HFFc6 (cell line): ENCODE measurements at regions not wholly inside any gene's neighbourhood (a gene's known extent, or its start where the extent isn't known, plus 50 kb on each side); places are given as distances from the start of the nearest gene placed in this dataset.

ENCODE experiments used
- DNase-seq: peaks from one replicate; pipeline ENCODE4 v3.0.0-alpha.2; 2018
- H3K27ac Mint-ChIP-seq: 2 replicates; pipeline ENCODE4 v1.8.0; 2020; ENCODE audit warnings: mild to moderate bottlenecking, mixed read lengths
- H3K27me3 Mint-ChIP-seq: 2 replicates; pipeline ENCODE4 v1.8.0; 2021; ENCODE audit warnings: mild to moderate bottlenecking, moderate library complexity, mixed read lengths; ENCODE audit not compliant: insufficient read depth
- H3K36me3 Mint-ChIP-seq: 2 replicates; pipeline ENCODE4 v1.8.0; 2021; ENCODE audit warnings: low read depth, mixed read lengths
- H3K4me1 Mint-ChIP-seq: 2 replicates; pipeline ENCODE4 v1.8.0; 2020; ENCODE audit warnings: low read depth, mixed read lengths
- H3K4me3 Mint-ChIP-seq: 2 replicates; pipeline ENCODE4 v1.8.0; 2020; ENCODE audit warnings: mild to moderate bottlenecking, moderate library complexity, mixed read lengths
- H3K9me3 Mint-ChIP-seq: 2 replicates; pipeline ENCODE4 v1.8.0; 2020; ENCODE audit warnings: mild to moderate bottlenecking, mixed read lengths
- CTCF ChIP-seq: fragments of 200-600 bp; sonication (generic); IDR thresholded peaks from 2 replicates; pipeline ENCODE4 v1.5.0; 2021; ENCODE audit warnings: antibody characterized with exemption, mild to moderate bottlenecking

- Mint-ChIP-seq H3K27me3 (peaks cover 3% of the 10 kb centered on the region), H3K27ac (no peak overlapping the region)
- no peak for TF ChIP-seq CTCF
These were observed 308.0 kb downstream of the RRAGC start for GRCh38 chr1:38551318-38552307.

GRCh38 chr1:38549191-38549590 is 310.4 kb downstream of the RRAGC start:
- no peaks in the 10 kb centered on the region for H3K4me1 Mint-ChIP-seq
- peaks cover 1% of the 10 kb centered on the region; the same call in 1 of the 2 replicates for H3K27me3 Mint-ChIP-seq
- H3K9me3 Mint-ChIP-seq = peaks cover 3% of the 10 kb centered on the region; the same call in 1 of the 2 replicates
- no peaks in the 10 kb centered on the region for H3K36me3 Mint-ChIP-seq
- H3K4me3 Mint-ChIP-seq = no peak overlapping the region
- DNase-seq = no peak
- no peak for TF ChIP-seq CTCF
- no peak overlapping the region for H3K27ac Mint-ChIP-seq

More at GRCh38 chr1:38551318-38552307, 308.0 kb downstream of the RRAGC start:
- no peak overlapping the region for H3K4me3 Mint-ChIP-seq
- H3K4me1 Mint-ChIP-seq = no peaks in the 10 kb centered on the region
- H3K9me3 Mint-ChIP-seq = no peaks in the 10 kb centered on the region; the same call in 1 of the 2 replicates
- no peak for DNase-seq
- no peaks in the 10 kb centered on the region for H3K36me3 Mint-ChIP-seq

GRCh38 chr1:38547321-38547720 is 312.3 kb downstream of the RRAGC start:
- Mint-ChIP-seq H3K4me3 (no peak overlapping the region), H3K9me3 (0 out of 2 replicates have a peak, but pooled peaks cover 3% of the 10 kb centered on the region), H3K4me1 (no peaks in the 10 kb centered on the region), H3K27me3 (peaks cover 1% of the 10 kb centered on the region; the same call in 1 of the 2 replicates), H3K27ac (no peak overlapping the region), H3K36me3 (no peaks in the 10 kb centered on the region)
- no peak for DNase-seq
- no peak for TF ChIP-seq CTCF

DNA sequence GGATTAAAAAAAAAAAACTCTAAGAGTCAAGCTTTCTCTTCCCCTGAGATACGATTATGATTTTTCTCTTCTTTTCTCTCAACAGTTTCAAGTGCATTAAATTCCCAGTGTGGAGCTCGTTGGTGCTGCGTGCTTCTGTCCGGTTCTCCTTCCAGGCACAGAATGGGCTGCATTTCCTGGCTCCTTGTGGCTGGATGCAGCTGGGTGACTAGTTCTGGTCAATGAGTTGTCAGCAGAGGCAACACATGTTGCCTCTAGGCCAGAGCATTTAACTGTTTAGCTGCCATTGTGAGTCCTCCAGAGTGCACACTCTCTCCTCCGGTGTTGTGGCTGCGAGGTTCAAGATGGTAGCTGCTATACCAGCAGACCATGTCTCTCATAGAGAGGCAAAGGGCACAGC is 312.9 kb downstream of the RRAGC start:
- no peaks in the 10 kb centered on the region for H3K4me1 Mint-ChIP-seq
- peaks cover 1% of the 10 kb centered on the region; the same call in 1 of the 2 replicates for H3K27me3 Mint-ChIP-seq
- no peak for DNase-seq
- no peak overlapping the region for H3K4me3 Mint-ChIP-seq
- TF ChIP-seq CTCF = no peak
- no peak overlapping the region for H3K27ac Mint-ChIP-seq
- H3K9me3 Mint-ChIP-seq = 0 out of 2 replicates have a peak, but pooled peaks cover 3% of the 10 kb centered on the region
- no peaks in the 10 kb centered on the region for H3K36me3 Mint-ChIP-seq

- no peak for DNase-seq
These were observed 318.3 kb downstream of the RRAGC start for GRCh38 chr1:38541223-38541622.

More at GRCh38 chr1:38541223-38541622, 318.3 kb downstream of the RRAGC start:
- Mint-ChIP-seq H3K27me3 (no peaks in the 10 kb centered on the region), H3K36me3 (no peaks in the 10 kb centered on the region), H3K9me3 (peaks cover 4% of the 10 kb centered on the region; the same call in 1 of the 2 replicates), H3K4me1 (no peaks in the 10 kb centered on the region), H3K27ac (no peak overlapping the region), H3K4me3 (no peak overlapping the region)
- TF ChIP-seq CTCF = no peak
